Loucy (cell line): ENCODE measurements at regions not wholly inside any gene's neighbourhood (a gene's known extent, or its start where the extent isn't known, plus 50 kb on each side); places are given as distances from the start of the nearest gene placed in this dataset.

Experiments used
- EZH2phosphoT487 ChIP-seq: fragments of 200-600 bp; IDR thresholded peaks from 2 replicates; pipeline ENCODE4 v1.6.1; 2018; ENCODE audit warnings: antibody characterized with exemption, mild to moderate bottlenecking, moderate library complexity, borderline replicate concordance
- TF ChIP-seq, protein P1 (sequence below): fragments of 200-600 bp; sonication (generic); conservative IDR thresholded peaks from 2 replicates; pipeline ENCODE4 v1.5.1; 2014; ENCODE audit warnings: mild to moderate bottlenecking, antibody characterized with exemption, low read length

DNA sequence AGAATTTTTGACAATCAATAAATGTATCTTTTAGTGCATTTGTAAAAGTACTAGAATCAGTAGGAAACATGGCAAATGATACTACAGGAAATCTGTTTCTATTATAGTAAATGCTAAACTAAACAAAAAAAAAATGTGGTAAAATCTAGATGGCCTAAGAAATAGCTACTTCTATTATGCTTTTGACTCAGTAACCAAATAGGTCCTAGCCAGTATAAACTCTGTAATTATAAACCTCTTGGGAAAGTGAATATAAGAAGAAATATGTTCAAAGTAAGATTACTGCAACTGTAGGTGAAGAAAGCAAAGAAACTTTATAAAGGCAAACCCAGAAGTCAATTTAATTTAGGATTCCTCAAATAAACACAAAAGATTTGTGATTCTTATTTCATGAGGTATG is 581.2 kb downstream of the LRFN5 start:
- TF ChIP-seq, protein P1, sequence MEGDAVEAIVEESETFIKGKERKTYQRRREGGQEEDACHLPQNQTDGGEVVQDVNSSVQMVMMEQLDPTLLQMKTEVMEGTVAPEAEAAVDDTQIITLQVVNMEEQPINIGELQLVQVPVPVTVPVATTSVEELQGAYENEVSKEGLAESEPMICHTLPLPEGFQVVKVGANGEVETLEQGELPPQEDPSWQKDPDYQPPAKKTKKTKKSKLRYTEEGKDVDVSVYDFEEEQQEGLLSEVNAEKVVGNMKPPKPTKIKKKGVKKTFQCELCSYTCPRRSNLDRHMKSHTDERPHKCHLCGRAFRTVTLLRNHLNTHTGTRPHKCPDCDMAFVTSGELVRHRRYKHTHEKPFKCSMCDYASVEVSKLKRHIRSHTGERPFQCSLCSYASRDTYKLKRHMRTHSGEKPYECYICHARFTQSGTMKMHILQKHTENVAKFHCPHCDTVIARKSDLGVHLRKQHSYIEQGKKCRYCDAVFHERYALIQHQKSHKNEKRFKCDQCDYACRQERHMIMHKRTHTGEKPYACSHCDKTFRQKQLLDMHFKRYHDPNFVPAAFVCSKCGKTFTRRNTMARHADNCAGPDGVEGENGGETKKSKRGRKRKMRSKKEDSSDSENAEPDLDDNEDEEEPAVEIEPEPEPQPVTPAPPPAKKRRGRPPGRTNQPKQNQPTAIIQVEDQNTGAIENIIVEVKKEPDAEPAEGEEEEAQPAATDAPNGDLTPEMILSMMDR, result no peak
- TF ChIP-seq EZH2phosphoT487, result no peak
